NCI-H2081 treated with DMSO at 0.1 percent for 48 hours (cell line): ENCODE measurements at regions not wholly inside any gene's neighbourhood (a gene's known extent, or its start where the extent isn't known, plus 50 kb on each side); places are given as distances from the start of the nearest gene placed in this dataset.

Experiments
- DNase-seq: peaks from one replicate; lab custom pipeline; 2025; lab: John Stamatoyannopoulos, UW

DNA sequence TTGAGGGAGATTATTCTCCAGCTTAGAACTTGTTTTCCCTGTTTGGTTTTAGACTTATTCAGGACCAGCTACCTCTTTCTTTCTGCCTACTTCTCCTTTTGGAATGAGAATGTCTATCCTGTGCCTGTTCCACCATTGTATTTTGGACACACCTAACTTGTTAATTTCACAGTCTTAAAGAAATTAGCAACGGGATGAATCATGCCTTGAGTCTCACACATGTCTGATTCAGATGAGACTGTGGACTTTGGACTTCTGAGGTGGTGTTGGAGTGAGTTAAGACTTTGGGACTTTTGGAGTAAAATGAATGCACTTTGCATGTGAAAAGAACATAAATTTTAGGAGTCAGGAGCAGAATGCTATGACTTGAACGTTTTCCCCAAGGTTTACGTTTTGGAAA is 581.4 kb downstream of the CDH11 start:
- no peak for DNase-seq

DNA sequence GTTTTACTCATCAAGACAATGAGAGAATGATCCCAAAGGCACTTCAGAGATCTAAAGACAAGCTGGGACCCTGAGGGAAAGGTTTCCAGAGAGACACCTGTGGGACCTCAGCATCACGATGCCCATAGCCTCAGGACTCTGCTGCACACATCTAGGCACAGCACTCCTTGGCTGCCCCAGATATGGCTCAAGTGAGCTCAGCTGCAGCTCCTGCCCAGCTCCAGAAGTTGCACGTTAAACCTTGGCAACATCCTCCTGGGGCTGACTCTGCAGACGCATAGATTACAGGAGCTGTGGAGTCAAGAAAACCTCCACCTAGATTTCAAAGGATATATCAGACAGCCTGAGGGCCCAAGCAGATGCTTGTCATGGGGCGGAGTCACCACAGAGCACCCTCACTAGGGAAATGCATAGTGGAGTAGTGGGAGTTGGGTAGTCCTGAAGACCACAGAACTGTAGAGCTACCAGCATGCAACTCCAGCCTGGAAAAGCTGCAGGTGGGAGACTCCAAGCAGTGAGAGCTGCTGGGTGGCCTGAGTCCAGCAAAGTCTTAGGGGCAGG is 582.0 kb downstream of the CDH11 start:
- no peak for DNase-seq

DNA sequence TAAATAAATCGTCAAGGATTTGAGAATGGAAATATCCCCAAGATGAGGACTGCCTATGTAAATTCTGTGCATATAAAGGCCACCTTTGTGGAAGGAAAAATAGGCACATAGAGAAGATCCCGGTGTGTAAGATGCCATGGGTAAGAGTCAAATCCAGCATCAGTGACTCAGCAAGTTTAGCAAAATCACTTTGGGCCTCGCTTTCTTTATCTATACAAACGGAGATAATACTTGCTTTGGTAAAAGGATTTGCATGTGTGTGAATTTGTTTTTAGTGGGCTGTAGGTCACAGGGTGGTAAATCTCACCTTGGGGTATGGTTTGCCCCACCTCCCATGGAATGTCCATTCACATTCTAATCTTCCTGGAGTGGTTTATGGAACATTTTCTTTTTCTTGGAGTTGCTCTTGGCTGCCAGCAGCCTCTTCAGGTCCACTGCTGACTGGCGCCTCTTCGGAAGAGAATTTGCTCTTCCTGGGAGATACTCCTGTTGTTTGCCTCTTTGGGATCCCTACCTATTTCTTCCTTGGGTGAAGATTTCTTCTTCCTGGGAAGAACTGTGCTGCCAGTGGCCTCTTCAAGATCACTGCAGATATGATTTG is 587.6 kb downstream of the CDH11 start:
- DNase-seq, result no peak

DNA sequence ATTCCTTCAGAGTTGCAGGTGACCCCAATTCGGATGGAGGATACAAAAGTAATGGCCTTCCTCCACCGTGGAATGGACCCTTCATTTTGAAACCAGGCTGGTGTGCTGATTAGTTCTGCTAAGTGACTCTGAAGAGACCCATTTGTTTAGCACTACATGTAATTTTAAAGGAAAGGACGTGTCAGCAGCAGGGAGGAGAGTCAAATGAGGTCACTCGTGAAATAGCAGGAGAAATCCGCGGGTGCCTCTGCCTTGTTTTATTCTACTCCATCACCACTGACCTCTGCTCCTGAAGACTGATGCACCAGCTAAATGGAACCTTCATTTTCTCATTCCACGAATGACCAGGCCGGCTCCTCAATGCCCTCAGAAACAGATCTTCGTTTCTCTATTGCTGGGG is 589.2 kb downstream of the CDH11 start:
- no peak for DNase-seq

DNA sequence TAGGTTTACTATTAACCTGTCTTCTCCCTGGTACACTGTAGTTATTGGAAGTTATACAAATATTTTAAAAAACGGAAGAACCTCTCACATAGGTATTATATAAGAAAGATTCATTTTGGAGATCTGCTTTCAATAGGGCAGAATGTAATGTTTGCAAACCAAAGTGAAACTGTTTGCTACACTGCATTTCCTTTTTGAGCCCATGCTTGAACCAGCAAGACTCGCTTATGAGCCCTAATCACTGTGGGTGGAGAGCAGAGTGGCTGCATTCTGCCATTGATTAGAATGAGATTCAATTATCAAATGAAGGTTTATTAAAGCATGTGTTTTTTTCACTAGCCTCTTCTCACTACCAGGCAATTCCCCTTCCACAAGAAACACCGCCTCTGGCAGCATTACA is 589.7 kb downstream of the CDH11 start:
- DNase-seq, result no peak

DNA sequence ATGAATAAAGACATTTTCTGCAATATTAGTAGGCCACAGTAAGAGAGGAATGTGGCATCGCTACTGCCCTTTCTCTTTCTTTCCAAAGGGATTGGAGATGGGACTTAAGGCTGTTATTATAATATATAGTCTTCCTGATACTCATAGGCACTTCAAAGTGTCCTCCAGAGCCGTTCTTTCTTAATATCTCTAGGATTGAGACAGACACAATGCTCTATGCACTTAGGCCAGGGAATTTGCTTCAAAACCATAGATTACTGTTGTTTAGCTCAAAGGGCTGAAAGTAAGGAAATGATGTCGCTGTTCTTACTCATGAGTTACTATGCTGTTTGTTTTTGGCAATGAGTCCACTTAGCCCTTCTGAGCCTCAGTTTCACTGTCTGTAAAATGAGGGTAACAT is 590.5 kb downstream of the CDH11 start:
- DNase-seq, result no peak

DNA sequence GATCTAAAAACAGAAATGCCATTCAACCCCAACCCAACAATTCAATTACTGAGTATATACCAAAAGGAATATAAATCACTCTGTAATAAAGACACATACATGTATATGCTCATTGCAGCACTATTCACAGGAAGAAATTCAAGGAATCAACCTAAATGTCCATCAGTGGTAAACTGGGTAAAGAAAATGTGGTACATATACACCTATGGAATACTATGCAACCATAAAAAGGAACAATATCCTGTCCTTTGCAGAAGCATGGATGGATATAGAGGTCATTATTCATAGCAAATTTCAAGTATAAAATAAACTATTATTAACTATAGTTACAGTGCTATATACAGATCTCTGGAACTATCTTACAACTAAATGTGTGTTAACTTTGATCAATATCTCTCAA is 599.3 kb downstream of the CDH11 start:
- no peak for DNase-seq

DNA sequence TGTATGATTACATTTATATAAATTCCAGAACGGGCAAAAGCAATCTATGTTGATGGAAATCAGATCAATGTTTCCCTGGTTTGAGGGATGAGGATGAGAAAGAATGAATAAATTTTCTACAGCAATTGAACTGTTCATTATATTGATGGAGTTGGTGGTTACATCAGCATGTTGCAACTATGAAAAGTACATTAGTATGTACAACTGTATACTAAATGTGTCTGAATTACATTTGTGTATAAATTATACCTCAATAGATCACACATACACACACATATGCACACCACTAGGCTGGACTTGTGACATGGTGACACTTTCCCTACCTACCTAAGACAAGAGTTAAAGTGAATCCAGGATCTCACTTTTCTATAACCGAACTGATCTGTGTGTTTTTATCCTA is 608.0 kb downstream of the CDH11 start:
- no peak for DNase-seq

DNA sequence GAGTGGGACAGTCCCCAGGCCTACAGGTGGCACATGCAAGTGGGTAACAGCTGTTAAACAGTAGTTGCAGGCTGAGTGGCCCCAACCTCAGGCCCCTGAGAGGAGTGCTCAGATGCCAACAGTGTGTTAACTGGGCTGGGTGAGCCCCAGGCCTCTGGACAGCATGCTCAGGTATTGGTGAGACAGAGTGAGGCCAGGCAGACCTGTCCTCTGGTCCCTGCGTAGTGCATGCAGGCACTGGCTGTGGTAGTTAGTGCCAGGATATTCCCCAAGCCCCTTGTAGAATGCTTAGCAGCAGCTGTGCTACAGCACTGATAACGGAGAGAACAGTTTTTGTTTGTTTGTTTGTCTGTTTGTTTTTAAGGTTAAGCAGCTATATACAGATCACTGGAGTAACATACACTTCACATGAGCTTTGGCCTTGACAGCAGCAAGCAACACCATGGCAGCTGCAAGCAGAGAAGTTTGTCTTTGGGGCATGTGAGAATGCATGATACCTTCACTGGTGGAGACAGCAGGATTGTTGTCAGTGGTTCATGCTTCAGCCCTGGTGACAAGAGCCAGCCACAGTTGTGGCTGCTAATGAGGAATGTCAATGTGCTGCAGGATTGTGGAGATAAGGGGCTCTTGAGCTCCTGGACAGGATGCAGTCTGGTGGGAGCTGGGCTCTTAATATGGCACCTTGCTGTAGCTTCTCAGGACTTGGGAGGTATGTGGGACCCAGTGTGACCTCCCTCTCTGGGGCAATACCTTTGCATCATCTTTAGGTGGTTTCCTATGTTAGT is 614.4 kb downstream of the CDH11 start:
- DNase-seq, result no peak

DNA sequence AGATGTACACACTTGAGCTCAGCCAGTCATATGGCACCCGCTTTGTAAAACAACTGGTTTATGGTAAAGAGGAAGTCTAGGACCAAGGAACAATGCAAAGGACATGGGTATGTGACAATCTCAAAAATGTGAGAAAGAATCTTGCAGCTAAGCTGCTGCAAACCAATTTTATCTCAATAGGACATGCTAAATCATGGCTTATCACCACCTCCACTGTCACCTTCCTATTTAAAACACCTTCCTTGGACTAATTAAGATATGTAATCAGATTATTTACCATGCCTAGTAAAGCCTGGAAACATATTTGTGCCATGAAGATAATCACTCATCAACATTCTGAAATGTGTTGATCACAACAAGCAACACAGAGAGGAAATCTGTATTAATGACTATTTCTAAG is 622.7 kb downstream of the CDH11 start:
- no peak for DNase-seq

DNA sequence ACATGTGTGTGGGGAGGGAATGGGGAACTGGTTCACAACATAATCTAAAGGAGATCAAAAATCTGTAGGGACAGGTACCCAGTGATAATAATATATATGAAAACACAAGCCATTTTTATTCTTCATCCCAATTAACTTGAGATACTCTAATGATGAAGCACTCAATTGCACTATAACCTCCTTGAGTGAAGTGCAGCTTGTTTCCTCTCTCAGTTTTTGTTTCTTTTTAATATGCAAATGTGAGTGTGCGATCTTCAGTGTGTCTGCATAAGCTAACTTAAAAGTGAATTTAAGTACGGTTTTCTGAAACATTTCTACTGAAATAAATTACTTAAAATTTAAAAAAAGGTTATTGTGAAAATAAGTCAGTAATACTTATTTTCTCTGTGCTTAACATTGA is 623.5 kb downstream of the CDH11 start:
- DNase-seq, result no peak

DNA sequence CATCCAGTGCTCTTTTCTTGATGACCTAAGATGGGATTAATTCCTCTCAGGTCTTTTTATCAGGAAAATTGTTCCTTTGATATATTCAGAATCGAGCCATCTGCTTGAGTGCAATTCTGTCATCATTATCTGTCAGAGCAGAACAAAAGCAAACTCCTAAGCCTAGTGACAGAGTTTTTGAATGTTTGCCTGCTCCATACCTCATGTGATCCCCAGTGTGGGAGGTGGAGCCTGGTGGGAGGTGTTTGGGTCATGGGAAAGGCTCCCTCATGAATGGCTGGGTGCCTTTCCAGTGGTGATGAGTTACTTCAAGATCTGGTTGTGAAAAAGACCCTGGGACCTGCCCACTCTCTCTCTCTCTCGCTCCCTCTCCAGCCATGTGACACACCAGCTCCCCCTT is 628.2 kb downstream of the CDH11 start:
- no peak for DNase-seq

DNA sequence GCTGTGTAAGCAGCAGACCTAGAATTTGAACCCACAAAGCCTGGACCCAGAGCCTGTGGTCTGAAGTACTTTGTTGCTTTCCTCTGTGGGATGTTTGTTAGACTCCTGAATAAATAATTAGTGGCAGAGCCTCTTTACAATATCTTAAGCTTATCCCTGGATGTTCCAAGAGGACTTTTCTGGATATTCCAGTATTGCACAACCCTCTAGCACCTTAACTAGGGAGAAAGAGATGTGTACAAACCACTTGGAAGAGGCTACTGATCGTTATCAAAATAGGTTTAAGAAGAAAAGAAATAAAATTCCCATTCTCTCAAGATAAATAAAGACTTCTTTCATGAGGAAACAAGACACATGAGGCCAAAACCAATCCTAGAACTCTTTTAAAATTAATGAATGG is 632.4 kb downstream of the CDH11 start:
- DNase-seq, result no peak

DNA sequence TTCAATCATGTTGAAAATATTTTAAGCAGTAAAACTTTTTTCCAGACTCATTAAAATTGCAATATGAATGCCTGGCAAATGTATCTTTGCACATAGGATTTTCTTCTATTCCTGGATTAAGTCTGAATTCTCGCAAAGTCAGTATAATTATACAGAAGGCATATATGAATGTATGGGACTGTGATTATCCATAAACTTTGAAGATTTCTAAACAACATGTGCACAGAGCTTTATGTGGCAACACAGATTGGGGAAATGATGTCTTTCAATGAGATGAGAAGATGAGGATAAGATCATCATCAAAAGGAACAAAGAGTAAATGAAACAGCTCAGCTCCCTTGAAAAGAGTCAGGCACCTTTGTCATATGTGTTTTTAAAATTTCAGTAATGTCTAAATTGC is 635.3 kb downstream of the CDH11 start:
- no peak for DNase-seq

DNA sequence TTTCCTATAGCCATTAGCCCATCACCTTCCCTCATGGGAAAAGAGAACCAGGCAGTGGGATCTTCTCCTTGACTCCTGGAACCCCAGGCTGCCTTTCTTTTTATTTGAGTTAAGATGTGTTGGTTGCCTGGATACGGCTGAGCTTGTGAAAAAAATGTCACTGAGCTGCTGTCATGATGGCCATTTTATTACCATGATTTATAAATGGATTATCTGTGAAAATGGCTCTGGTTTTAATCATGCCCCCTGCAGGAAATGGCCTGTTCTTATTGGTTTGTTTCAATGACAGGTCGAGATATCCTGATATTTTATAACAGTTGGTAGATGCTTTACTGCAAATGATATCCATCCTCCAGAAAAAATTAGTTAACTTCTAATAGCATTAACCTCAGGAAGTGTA is 640.4 kb downstream of the CDH11 start:
- no peak for DNase-seq

DNA sequence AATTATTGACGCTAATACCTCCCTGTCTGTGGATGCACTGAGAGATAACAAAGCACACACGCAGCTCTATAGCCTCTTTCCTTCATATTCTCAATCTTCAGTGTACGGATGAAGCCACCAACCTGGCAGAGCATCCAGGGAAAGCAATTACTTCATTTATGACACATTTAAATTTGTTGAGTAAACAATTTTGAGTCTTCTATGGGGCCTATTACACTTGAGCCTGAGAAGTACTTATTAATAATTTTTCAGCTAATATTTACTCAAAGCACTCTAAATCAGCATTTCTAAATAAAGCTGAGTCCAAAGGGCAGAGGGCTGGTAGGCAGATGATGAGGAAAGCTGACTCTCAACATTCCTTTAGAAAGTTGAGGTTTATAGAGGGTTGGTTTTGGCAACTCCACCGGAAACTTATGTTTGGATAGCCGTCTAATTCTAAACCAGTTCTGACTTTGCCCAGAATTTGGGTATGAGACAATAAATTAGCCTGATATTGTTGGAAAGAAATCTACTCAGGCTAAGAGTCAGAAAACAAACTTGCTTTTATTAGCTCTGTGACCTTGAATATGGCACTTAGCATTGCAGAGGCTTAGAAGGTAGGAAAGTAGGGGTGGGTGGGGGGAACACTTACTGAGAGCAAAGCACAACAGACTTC is 643.5 kb downstream of the CDH11 start:
- DNase-seq, result no peak

DNA sequence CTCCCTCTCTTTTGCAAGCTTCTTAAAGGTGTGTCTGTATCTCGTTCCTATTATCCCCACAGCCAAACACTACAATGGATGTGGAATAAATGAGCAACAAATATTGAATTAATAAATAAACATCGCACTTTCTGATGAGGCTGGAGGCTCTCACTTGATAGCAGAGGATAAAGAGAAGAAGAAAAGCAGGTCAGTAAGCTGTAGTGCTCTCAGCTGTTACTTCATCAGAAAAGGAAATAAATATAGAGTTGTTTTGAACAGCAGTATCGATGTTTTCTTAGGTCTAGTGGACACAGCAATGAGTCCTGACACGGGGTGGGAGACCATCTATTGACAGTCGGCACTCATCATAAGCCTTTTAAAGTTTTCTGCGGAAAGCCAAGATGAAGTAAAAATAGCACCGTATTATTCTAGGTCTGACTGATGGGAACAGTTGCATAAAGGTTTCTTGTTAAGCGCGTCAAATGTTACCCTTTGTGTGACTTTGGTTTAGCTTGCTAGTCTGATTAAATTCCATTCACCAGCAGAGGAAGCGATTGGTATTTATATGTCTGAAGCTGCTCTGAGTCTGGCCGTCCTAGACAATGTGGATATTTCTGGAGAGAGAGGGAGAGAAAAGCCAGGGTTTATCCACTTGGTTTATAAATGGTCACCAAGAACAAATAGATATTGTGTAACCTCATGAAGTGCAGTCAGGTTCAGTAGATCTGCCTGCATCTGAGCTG is 646.1 kb downstream of the CDH11 start:
- DNase-seq, result no peak

DNA sequence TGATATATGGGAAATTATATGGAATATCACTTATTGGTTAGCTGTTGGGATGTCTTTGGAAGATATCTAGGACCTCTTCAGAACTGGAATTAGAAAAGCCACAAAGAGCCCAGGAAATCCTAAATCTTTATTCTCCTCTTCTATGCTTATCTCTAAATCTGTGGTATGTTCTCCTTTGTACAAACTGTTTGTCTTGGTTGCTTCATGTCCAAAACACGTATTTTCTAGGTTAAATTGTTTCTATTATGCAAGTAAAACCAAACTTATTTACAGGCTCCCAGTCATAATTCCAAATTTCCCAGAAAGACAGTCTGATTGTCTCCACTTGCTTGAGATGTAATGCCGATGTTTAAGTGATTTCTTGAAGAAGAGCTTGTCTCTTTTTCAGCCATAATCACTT is 650.9 kb downstream of the CDH11 start:
- no peak for DNase-seq

DNA sequence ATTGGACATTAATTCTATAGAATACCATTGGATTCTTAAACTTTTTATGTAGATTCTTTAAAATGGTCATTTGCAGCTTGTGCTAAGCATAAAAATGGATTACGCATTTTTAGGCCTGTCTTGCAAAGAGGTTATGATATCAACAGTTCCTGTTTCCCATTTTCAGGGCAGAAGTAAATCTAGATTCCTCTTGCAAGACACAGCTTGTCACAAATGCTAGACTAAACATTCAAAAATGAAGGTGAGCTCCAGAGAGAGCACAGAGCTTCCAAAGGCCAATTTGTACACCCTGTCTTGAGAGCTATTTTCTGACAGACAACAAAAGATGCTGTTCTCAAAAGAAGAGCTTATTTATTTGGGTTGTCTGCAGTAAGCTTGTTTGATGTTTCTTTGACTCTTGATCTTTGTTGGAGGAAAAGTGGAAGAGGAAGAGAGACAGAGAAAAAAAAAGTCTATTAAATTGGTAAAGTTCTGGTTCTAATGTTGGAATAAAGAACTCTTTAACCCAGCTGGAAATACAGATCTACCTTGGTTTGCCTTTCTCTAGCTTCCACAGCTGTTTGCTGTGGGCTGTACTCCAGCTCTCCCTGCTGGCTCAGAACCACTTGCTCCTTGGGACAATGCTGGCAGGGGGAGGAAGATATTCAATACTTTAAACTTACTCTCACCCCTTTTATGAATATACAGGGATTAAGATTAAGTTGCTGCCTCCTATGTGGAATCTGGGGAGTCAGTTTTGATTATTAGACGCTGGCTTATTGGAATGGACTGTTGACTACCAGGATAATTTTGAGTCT is 651.8 kb downstream of the CDH11 start:
- no peak for DNase-seq

DNA sequence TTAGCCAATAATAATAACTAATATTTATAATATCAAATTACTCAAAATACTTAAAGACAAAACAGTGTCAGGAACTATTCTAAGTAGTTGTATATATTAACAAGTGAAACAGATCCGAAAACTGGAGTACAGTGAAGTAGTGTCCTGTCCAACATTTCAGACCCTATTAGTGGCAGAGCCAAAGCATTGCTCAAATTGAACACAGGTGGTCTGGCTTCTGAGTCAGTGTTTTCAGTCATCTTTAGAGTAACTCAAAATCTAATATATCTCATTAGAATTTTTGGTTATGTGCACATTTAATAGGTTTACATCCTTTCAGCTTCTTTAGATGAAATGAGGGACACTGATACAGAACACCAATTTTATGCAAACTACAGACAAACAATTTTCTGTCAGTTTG is 652.5 kb downstream of the CDH11 start:
- DNase-seq, result no peak

DNA sequence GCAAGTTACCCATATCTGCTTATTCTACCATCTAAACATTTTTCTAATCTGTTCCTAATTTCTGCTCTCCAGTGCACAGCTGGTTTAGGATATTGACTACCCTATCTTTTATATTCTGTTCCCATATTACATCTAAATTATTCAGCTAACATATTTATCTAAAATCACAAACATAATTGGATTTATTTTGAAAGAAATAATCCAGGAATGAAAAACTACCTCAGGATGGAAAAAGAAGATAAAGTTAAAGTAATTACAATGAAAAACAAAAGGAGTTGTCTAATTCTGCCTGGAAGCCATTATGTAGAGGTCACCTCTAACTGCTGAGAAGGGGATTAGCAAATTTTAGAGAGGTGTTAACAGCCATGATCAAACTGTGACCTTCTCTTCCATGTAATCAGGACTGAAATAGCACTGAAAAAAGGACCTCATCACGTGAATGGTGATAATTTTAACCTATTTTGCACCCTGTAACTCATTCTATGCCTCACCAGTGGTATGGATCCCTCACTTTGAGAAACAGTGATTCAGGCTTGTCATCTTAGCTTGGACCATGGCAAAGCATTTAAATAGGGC is 653.3 kb downstream of the CDH11 start:
- no peak for DNase-seq
